H9 (cell line): ENCODE measurements at regions not wholly inside any gene's neighbourhood (a gene's known extent, or its start where the extent isn't known, plus 50 kb on each side); places are given as distances from the start of the nearest gene placed in this dataset.

ENCODE experiments used
- DNase-seq: peaks from one replicate; pipeline ENCODE4 v3.0.0-alpha.2; 2017
- H2AFZ ChIP-seq: one replicate; pipeline ENCODE4 v1.6.1; 2013; ENCODE audit warnings: mild to moderate bottlenecking, low read length, control low read depth, moderate library complexity
- H2AK5ac ChIP-seq: 2 replicates; pipeline ENCODE4 v1.6.1; 2013; ENCODE audit warnings: low read length, control low read depth, mixed read lengths; ENCODE audit not compliant: insufficient read length
- H2BK120ac ChIP-seq: one replicate; pipeline ENCODE4 v1.6.1; 2013; ENCODE audit warnings: low read depth, mild to moderate bottlenecking, low read length, control low read depth, inconsistent platforms; ENCODE audit not compliant: poor library complexity, severe bottlenecking
- H2BK12ac ChIP-seq: 2 replicates; pipeline ENCODE4 v1.6.1; 2013; ENCODE audit warnings: low read length, control low read depth, mixed read lengths, low read depth; ENCODE audit not compliant: insufficient read length
- H2BK15ac ChIP-seq: 2 replicates; pipeline ENCODE4 v1.6.1; 2013; ENCODE audit warnings: low read depth, low read length, control low read depth
- H2BK20ac ChIP-seq: one replicate; pipeline ENCODE4 v1.6.1; 2013; ENCODE audit warnings: low read depth, mild to moderate bottlenecking, low read length, control low read depth, inconsistent platforms; ENCODE audit not compliant: poor library complexity, severe bottlenecking
- H2BK5ac ChIP-seq: 2 replicates; pipeline ENCODE4 v1.6.1; 2013; ENCODE audit warnings: low read length, control low read depth, mixed read lengths; ENCODE audit not compliant: insufficient read length
- H3K14ac ChIP-seq: 2 replicates; pipeline ENCODE4 v1.6.1; 2013; ENCODE audit warnings: low read length, control low read depth; ENCODE audit not compliant: insufficient read depth
- H3K18ac ChIP-seq: 2 replicates; pipeline ENCODE4 v1.6.1; 2013; ENCODE audit warnings: low read depth, mild to moderate bottlenecking, mixed read lengths, low read length, control low read depth; ENCODE audit not compliant: insufficient read length
- H3K23ac ChIP-seq: 2 replicates; pipeline ENCODE4 v1.6.1; 2013; ENCODE audit warnings: low read length, control low read depth, mixed read lengths, low read depth; ENCODE audit not compliant: insufficient read length
- H3K23me2 ChIP-seq: 2 replicates; pipeline ENCODE4 v1.6.1; 2013; ENCODE audit warnings: low read depth, mild to moderate bottlenecking, mixed read lengths, low read length, control low read depth; ENCODE audit not compliant: insufficient read length, poor library complexity, severe bottlenecking
- H3K27ac ChIP-seq: 2 replicates; pipeline ENCODE4 v1.5.1; 2013; ENCODE audit warnings: low read length, control low read depth, mixed read lengths, low read depth; ENCODE audit not compliant: insufficient read length
- H3K27me3 ChIP-seq: 2 replicates; pipeline ENCODE4 v1.6.1; 2013; ENCODE audit warnings: low read length, control low read depth, inconsistent platforms; ENCODE audit not compliant: insufficient read depth
- H3K4ac ChIP-seq: 2 replicates; pipeline ENCODE4 v1.6.1; 2013; ENCODE audit warnings: low read depth, mild to moderate bottlenecking, control low read depth, inconsistent platforms, low read length, moderate library complexity
- H3K4me1 ChIP-seq: 2 replicates; pipeline ENCODE4 v1.6.1; 2013; ENCODE audit warnings: low read length, control low read depth, inconsistent platforms; ENCODE audit not compliant: insufficient read depth
- H3K4me2 ChIP-seq: 2 replicates; pipeline ENCODE4 v1.6.1; 2013; ENCODE audit warnings: low read length, control low read depth, mixed read lengths; ENCODE audit not compliant: insufficient read length, insufficient read depth
- H3K56ac ChIP-seq: 2 replicates; pipeline ENCODE4 v1.6.1; 2013; ENCODE audit warnings: low read depth, mild to moderate bottlenecking, mixed read lengths, low read length, control low read depth; ENCODE audit not compliant: insufficient read length
- H3K79me1 ChIP-seq: 2 replicates; pipeline ENCODE4 v1.6.1; 2013; ENCODE audit warnings: low read depth, mild to moderate bottlenecking, moderate library complexity, low read length, control low read depth, inconsistent platforms; ENCODE audit not compliant: insufficient read depth, poor library complexity, severe bottlenecking
- H3K79me2 ChIP-seq: 2 replicates; pipeline ENCODE4 v1.6.1; 2013; ENCODE audit warnings: low read length, control low read depth, inconsistent platforms; ENCODE audit not compliant: insufficient read depth
- H3K9ac ChIP-seq: 2 replicates; pipeline ENCODE4 v1.6.1; 2013; ENCODE audit warnings: low read length, control low read depth, mixed read lengths; ENCODE audit not compliant: insufficient read length; ENCODE audit errors: extremely low read depth
- H3K9me3 ChIP-seq: one replicate; pipeline ENCODE4 v1.6.1; 2013; ENCODE audit warnings: low read depth, low read length, inconsistent platforms; ENCODE audit not compliant: control insufficient read depth
- H3T11ph ChIP-seq: one replicate; pipeline ENCODE4 v1.6.1; 2013; ENCODE audit warnings: mild to moderate bottlenecking, low read length, control low read depth, inconsistent platforms
- H4K20me1 ChIP-seq: one replicate; pipeline ENCODE4 v1.6.1; 2013; ENCODE audit not compliant: control insufficient read depth, insufficient read length, insufficient read depth
- H4K5ac ChIP-seq: 2 replicates; pipeline ENCODE4 v1.6.1; 2013; ENCODE audit warnings: low read depth, mild to moderate bottlenecking, mixed read lengths, low read length, control low read depth; ENCODE audit not compliant: insufficient read length
- H4K8ac ChIP-seq: replicated peaks from 2 replicates; pipeline ENCODE4 v1.6.1; 2013; ENCODE audit warnings: low read length, control low read depth, mixed read lengths, low read depth; ENCODE audit not compliant: insufficient read length
- H4K91ac ChIP-seq: 2 replicates; pipeline ENCODE4 v1.6.1; 2013; ENCODE audit warnings: low read depth, mild to moderate bottlenecking, moderate library complexity, mixed read lengths, low read length, control low read depth; ENCODE audit not compliant: insufficient read length
- H3K27ac Mint-ChIP-seq, 3 experiments: 2 replicates in 2 of 3; 3 replicates in 1 of 3; pipeline ENCODE4 v1.8.0; 2020 to 2021; ENCODE audit warnings: mixed read lengths in 3 of 3, mild to moderate bottlenecking in 1 of 3, moderate library complexity in 1 of 3
- H3K27me3 Mint-ChIP-seq: 2 replicates; pipeline ENCODE4 v1.8.0; 2021; ENCODE audit warnings: low read depth, mild to moderate bottlenecking, moderate library complexity, mixed read lengths
- H3K36me3 Mint-ChIP-seq, 3 experiments: 2 replicates in 2 of 3; 3 replicates in 1 of 3; pipeline ENCODE4 v1.8.0; 2020 to 2021; ENCODE audit warnings: low read depth in 3 of 3, mixed read lengths in 3 of 3; ENCODE audit not compliant: insufficient read depth in 1 of 3
- H3K4me1 Mint-ChIP-seq, 2 experiments: 2 replicates each; pipeline ENCODE4 v1.8.0; 2020; ENCODE audit warnings: mixed read lengths in 2 of 2
- H3K4me3 Mint-ChIP-seq, 2 experiments: 2 replicates in 1 of 2; 3 replicates in 1 of 2; pipeline ENCODE4 v1.8.0; 2020 to 2021; ENCODE audit warnings: mild to moderate bottlenecking in 2 of 2, mixed read lengths in 2 of 2, moderate library complexity in 1 of 2
- H3K9me3 Mint-ChIP-seq, 2 experiments: 2 replicates in 1 of 2; 3 replicates in 1 of 2; pipeline ENCODE4 v1.8.0; 2020; ENCODE audit warnings: mild to moderate bottlenecking in 2 of 2, mixed read lengths in 2 of 2, moderate library complexity in 1 of 2
- CTCF ChIP-seq: fragments of 200-600 bp; sonication (generic); conservative IDR thresholded peaks from 3 replicates; pipeline ENCODE4 v1.8.0; 2021; ENCODE audit warnings: antibody characterized with exemption, mild to moderate bottlenecking
- WGBS: extraction: QIAGEN DNeasy Blood & Tissue Kit; methylation state at CpG from one replicate; pipeline ENCODE4 v1.1.7; 2013; ENCODE audit warnings: missing lambda C conversion rate, low lambda C conversion rate, mixed read lengths; ENCODE audit not compliant: insufficient read length; ENCODE audit errors: extremely low coverage; 5-methylcytosine and 5-hydroxymethylcytosine counted together

DNA sequence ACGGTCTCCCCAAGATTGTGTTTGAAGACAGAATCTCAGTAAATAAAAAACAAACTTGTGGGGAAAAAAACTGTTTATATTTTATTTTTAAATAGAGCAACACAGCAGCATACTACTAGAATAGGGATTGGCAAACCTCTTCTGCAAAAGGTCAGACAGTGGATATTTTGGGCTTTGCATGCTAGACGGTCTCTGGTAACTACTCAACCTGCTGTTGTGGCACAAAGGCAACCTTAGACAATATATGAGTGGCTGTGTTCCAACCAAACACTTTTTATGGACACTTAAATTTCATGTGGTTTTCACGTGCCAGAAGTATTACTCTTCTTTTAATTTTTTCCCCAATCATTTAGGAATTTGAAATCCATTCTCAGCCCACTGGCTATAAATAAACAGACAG is 55.0 kb downstream of the IRX5 start:
- H3K27me3 ChIP-seq, result no peaks in the 10 kb centered on the region
- Mint-ChIP-seq H3K4me1 (peaks cover 21% of the 10 kb centered on the region in 2 experiments), H3K27me3 (no peaks in the 10 kb centered on the region; the same call in 1 of the 2 replicates), H3K36me3 (no peaks in the 10 kb centered on the region), H3K9me3 (no peaks in the 10 kb centered on the region), H3K4me3 (no peak overlapping the region), H3K27ac (no peak overlapping the region)
- no peak overlapping the region for H4K5ac ChIP-seq
- no peak overlapping the region for H3T11ph ChIP-seq
- H2BK5ac ChIP-seq, result no peak overlapping the region
- H3K4ac ChIP-seq, result no peak overlapping the region
- H3K23me2 ChIP-seq, result no peaks in the 10 kb centered on the region
- no peak overlapping the region for H2BK20ac ChIP-seq
- H4K20me1 ChIP-seq, result no peaks in the 10 kb centered on the region
- no peak overlapping the region for H2AK5ac ChIP-seq
- H3K9ac ChIP-seq, result no peak overlapping the region
- no peak overlapping the region for H4K8ac ChIP-seq
- H3K9me3 ChIP-seq, result no peaks in the 10 kb centered on the region
- no peak for TF ChIP-seq CTCF
- no peaks in the 10 kb centered on the region for H3K79me2 ChIP-seq
- no peak overlapping the region for H2BK15ac ChIP-seq
- H3K79me1 ChIP-seq, result no peaks in the 10 kb centered on the region
- no peak overlapping the region for H2BK12ac ChIP-seq
- WGBS, result no CpG with 5 or more reads among the region's 3 CpGs
- no peak overlapping the region for H4K91ac ChIP-seq
- H3K4me1 ChIP-seq, result peaks cover 3% of the 10 kb centered on the region; the same call in 1 of the 2 replicates
- H3K4me2 ChIP-seq, result no peak overlapping the region
- H3K27ac ChIP-seq, result no peak overlapping the region
- H2AFZ ChIP-seq, result no peak overlapping the region
- H3K14ac ChIP-seq, result no peak overlapping the region
- H3K56ac ChIP-seq, result no peak overlapping the region
- DNase-seq, result no peak
- H2BK120ac ChIP-seq, result no peak overlapping the region
- no peak overlapping the region for H3K18ac ChIP-seq
- no peak overlapping the region for H3K23ac ChIP-seq
